ENCODE measurements at regions not wholly inside any gene's neighbourhood (a gene's known extent, or its start where the extent isn't known, plus 50 kb on each side); places are given as distances from the start of the nearest gene placed in this dataset.

DNA sequence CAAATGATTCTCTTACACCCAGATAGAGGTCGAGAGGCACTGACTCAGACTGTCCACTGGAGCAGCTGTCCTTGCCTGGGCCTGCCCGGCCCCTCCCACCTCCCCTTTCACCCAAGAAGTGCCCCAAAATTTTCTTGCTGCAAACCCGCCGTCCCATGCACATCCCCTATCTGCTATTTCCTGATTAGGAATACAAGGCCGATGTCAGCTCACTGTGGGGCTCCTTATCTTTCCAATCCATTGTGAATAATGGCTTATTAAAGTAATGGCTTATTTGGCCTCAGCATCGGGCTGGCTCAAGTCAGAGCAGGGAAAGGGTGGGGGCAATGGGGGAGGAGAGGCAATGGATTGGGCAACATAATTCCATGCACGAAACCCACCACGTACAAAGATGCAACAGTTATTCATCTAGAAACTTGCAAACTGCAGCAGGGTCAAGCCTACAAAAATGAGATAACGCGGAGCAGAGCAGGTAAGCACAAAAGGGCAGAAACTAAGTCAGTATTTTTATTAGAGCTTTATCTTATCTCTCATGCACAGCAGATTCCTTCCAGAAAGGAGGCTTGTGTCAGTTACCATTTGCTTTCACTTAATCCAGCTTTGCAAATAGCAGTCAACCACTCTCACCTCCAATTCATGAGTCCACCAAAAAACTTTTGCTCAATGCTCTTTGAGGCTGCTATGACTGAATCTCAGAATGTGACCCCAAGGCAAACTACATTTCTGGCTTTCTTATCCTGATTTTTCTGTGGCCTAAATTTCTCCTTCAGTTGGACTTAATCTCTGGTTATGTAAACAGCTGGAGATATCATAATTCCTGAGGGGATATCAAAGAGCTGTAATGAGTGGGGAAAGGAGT, 138.2 kb upstream of the OSMR start:
- TF ChIP-seq, protein P1, sequence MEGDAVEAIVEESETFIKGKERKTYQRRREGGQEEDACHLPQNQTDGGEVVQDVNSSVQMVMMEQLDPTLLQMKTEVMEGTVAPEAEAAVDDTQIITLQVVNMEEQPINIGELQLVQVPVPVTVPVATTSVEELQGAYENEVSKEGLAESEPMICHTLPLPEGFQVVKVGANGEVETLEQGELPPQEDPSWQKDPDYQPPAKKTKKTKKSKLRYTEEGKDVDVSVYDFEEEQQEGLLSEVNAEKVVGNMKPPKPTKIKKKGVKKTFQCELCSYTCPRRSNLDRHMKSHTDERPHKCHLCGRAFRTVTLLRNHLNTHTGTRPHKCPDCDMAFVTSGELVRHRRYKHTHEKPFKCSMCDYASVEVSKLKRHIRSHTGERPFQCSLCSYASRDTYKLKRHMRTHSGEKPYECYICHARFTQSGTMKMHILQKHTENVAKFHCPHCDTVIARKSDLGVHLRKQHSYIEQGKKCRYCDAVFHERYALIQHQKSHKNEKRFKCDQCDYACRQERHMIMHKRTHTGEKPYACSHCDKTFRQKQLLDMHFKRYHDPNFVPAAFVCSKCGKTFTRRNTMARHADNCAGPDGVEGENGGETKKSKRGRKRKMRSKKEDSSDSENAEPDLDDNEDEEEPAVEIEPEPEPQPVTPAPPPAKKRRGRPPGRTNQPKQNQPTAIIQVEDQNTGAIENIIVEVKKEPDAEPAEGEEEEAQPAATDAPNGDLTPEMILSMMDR (IDR thresholded peaks at IDR 0.05 in 8 of 11, conservative IDR thresholded peaks at IDR 0.05 in 3 of 11) = no peak
- no peak for TF ChIP-seq POLR2A (IDR thresholded peaks at IDR 0.05)

All from spleen (tissue), 7 donors.